Esophagus squamous epithelium (tissue), 5 donors: ENCODE measurements at regions not wholly inside any gene's neighbourhood (a gene's known extent, or its start where the extent isn't known, plus 50 kb on each side); places are given as distances from the start of the nearest gene placed in this dataset.

Source experiments
- DNase-seq: peaks from one replicate; lab custom pipeline; 2025; lab: John Stamatoyannopoulos, UW
- H3K27ac ChIP-seq, 4 donors: fragments of 200-600 bp; sonication (generic); one replicate each; pipeline ENCODE4 v1.5.1; 2016 to 2019; ENCODE audit warnings: mild to moderate bottlenecking in 1 of 4
- H3K27me3 ChIP-seq, 4 donors: fragments of 200-600 bp; sonication (generic); 1 replicate in 3 of 4; 2 replicates in 1 of 4; pipeline versions ENCODE4 v1.5.1 to v1.6.0; 2017 to 2021; ENCODE audit warnings: antibody characterized with exemption in 1 of 4
- H3K36me3 ChIP-seq, 3 donors: fragments of 200-600 bp; sonication (generic); one replicate each; pipeline ENCODE4 v1.5.1; 2016 to 2019
- H3K4me1 ChIP-seq, 3 donors: fragments of 200-600 bp; sonication (generic); one replicate each; pipeline ENCODE4 v1.5.1; 2017 to 2019
- H3K4me3 ChIP-seq, 4 donors: fragments of 200-600 bp; sonication (generic); 1 replicate in 3 of 4; 2 replicates in 1 of 4; pipeline ENCODE4 v1.5.1; 2016 to 2019; ENCODE audit warnings: mild to moderate bottlenecking in 2 of 4, moderate library complexity in 1 of 4
- H3K9me3 ChIP-seq, 3 donors: fragments of 200-600 bp; sonication (generic); one replicate each; pipeline ENCODE4 v1.5.1; 2016 to 2019
- POLR2A ChIP-seq, 4 donors: fragments of 450-650 bp; IDR thresholded peaks; one replicate each; pipeline ENCODE4 v1.6.1; 2017; ENCODE audit warnings: antibody characterized with exemption in 4 of 4, mild to moderate bottlenecking in 4 of 4, moderate library complexity in 3 of 4
- WGBS, 2 donors: methylation state at CpG; one replicate each; pipeline ENCODE4 v1.1.5; 2018; 5-methylcytosine and 5-hydroxymethylcytosine counted together
- intact Hi-C: fragments of 100-400 bp; cut with DNase I; formaldehyde crosslinking; loops from one replicate; pipeline ENCODE4 v1.15.0; 2022
- TF ChIP-seq, protein P1 (sequence below), 6 experiments: fragments of 450-650 bp in 4 of 6; fragments of 200-600 bp in 2 of 6; sonication (generic) in 2 of 6; IDR thresholded peaks; one replicate each; pipeline ENCODE4 v1.5.1; 2016 to 2019; ENCODE audit warnings: antibody characterized with exemption in 6 of 6, mild to moderate bottlenecking in 4 of 6, moderate library complexity in 4 of 6
- donor health status: DM: yes; HTN: yes; CAD: no.

DNA sequence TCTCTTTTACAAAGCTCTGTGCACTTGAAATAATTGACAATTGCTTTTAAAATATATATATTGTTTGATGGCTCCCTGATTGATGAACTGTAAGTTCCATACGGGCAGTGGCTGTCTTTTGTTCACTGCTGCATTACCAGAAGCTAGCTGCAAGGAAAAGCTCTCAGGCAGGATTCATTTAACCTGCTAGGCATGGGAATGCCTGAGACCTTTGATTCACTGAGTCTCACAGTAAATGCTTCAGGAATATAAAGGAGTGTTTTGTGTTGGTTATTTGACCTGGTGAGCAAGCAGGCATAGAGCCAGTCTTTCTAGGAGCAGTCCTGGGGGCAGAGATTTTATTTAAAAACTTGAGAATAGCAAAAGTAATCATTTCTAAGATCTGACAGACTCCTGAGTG is 193.2 kb upstream of the ITGA4 start:
- H3K27ac ChIP-seq = no peak overlapping the region
- intact Hi-C loops = no loop called here
- DNase-seq = no peak
- H3K27me3 ChIP-seq = no peaks in the 10 kb centered on the region
- no peaks in the 10 kb centered on the region for H3K4me1 ChIP-seq
- no peaks in the 10 kb centered on the region for H3K36me3 ChIP-seq
- no peak overlapping the region for H3K4me3 ChIP-seq
- no peaks in the 10 kb centered on the region for H3K9me3 ChIP-seq
- TF ChIP-seq, protein P1, sequence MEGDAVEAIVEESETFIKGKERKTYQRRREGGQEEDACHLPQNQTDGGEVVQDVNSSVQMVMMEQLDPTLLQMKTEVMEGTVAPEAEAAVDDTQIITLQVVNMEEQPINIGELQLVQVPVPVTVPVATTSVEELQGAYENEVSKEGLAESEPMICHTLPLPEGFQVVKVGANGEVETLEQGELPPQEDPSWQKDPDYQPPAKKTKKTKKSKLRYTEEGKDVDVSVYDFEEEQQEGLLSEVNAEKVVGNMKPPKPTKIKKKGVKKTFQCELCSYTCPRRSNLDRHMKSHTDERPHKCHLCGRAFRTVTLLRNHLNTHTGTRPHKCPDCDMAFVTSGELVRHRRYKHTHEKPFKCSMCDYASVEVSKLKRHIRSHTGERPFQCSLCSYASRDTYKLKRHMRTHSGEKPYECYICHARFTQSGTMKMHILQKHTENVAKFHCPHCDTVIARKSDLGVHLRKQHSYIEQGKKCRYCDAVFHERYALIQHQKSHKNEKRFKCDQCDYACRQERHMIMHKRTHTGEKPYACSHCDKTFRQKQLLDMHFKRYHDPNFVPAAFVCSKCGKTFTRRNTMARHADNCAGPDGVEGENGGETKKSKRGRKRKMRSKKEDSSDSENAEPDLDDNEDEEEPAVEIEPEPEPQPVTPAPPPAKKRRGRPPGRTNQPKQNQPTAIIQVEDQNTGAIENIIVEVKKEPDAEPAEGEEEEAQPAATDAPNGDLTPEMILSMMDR (IDR thresholded peaks at IDR 0.05) = no peak
- TF ChIP-seq POLR2A (IDR thresholded peaks at IDR 0.05) = no peak
- WGBS, 2 donors = 28 to 47% methylated on average over 1 of the region's 1 CpG

DNA sequence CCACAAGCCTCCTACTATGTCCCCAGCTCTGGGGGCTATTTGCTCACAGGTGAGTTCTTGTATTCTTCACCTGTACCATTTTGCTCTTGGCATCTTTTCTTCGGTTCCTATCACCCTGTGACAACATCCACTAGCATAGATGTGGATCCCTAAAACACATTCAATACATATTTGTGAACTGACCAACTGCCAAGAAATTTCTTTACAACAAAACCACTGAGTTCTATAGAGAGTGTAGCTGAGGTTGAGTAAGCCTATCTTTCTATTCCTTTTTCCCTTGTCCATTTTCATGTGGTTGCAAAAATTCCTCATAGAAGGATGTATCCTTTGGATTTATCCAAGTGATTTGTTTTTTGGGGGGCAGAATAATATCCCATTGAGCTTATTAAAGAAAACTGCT is 192.7 kb upstream of the ITGA4 start:
- Histone ChIP-seq H3K36me3 (no peaks in the 10 kb centered on the region), H3K27ac (no peak overlapping the region), H3K4me3 (no peak overlapping the region), H3K4me1 (no peaks in the 10 kb centered on the region), H3K9me3 (no peaks in the 10 kb centered on the region), H3K27me3 (no peaks in the 10 kb centered on the region)
- TF ChIP-seq POLR2A (IDR thresholded peaks at IDR 0.05) = no peak
- TF ChIP-seq, protein P1 (IDR thresholded peaks at IDR 0.05) = no peak
- intact Hi-C loops = no loop called here
- no peak for DNase-seq
- WGBS, 2 donors = 67 to 70% methylated on average over 1 of the region's 1 CpG

DNA sequence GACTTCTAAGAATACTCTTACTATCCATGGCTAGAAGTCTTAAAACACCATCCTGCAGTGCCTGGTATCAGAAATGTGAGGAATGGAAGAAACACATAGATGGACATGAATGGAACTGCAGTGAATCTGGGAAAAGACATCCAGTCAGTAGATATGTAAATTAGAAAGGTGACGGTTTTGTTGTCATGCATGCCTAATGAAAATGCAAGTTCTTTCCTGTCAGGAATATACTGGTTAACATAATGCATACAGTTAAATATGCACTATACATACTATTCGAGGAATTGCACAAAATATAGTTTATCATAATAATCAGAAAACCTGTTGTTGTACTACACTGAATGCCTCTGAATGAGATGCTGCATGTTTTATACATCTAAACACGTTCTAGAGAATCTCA is 190.6 kb upstream of the ITGA4 start:
- Histone ChIP-seq H3K4me3 (no peak overlapping the region), H3K4me1 (no peaks in the 10 kb centered on the region), H3K9me3 (no peaks in the 10 kb centered on the region), H3K27ac (no peak overlapping the region), H3K27me3 (no peaks in the 10 kb centered on the region), H3K36me3 (no peaks in the 10 kb centered on the region)
- no peak for DNase-seq
- intact Hi-C loops = no loop called here
- WGBS, 2 donors = 53 to 56% methylated on average over 3 of the region's 3 CpGs
- TF ChIP-seq, protein P1 (IDR thresholded peaks at IDR 0.05) = no peak
- no peak for TF ChIP-seq POLR2A (IDR thresholded peaks at IDR 0.05)

DNA sequence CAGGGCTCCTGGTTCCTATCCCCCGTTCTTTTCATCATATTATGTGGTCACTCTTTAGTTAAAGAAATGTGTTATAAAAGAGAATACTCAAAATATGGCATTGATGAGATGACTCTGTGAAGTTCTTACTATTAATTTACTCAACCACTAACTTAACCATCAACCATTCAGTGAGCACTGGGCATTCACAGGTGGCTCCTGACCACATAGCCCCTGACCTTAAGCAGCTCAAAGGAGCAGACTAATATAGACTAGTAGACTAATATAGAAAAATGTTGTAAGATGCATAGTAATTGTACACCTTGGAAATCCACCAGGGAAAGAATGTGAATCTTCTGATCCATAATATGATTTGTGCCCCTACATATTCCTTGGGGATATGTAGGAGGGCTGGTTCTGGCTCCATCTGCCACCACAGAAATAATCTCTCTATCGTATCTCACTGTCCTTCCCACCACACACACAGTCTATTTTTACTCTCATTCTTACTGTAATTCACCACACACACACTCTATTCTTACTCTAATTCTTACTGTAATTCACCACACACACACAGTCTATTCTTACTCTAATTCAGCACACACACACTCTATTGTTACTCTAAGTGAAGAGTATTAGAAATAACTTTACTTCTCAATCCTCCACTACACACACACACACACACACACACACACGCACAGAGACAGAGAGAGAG is 188.9 kb upstream of the ITGA4 start:
- Histone ChIP-seq H3K9me3 (no peaks in the 10 kb centered on the region), H3K4me1 (no peaks in the 10 kb centered on the region), H3K27ac (no peak overlapping the region), H3K27me3 (no peaks in the 10 kb centered on the region), H3K4me3 (no peak overlapping the region), H3K36me3 (no peaks in the 10 kb centered on the region)
- intact Hi-C loops = no loop called here
- WGBS, 2 donors = 68% methylated on average over 3 of the region's 3 CpGs
- DNase-seq = no peak
- TF ChIP-seq, protein P1 (IDR thresholded peaks at IDR 0.05) = no peak
- TF ChIP-seq POLR2A (IDR thresholded peaks at IDR 0.05) = no peak

DNA sequence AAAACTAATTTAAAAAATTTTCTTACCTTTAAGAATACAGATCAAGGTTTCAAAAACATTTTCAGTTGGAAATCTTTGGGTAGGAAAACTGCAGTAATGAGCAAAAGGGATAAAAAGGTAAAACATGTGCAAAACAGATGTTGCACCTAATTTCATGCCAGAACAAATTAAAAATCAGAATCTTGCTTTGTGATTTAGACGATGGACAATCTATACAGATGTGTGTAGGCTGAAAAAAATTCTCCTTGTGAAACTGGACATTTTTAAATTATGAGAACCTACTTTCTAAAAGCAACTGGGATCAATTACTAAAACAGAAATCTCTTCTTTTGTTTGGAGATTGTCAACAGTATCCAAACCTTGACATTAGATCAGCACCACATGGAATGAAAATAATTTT is 183.2 kb upstream of the ITGA4 start:
- TF ChIP-seq, protein P1 (IDR thresholded peaks at IDR 0.05) = no peak
- no peak for TF ChIP-seq POLR2A (IDR thresholded peaks at IDR 0.05)
- intact Hi-C loops = no loop called here
- 59 to 81% methylated on average over 1 of the region's 1 CpG for WGBS, 2 donors
- no peaks in the 10 kb centered on the region for H3K9me3 ChIP-seq
- no peak for DNase-seq
- no peak overlapping the region for H3K4me3 ChIP-seq
- H3K27ac ChIP-seq = no peak overlapping the region
- H3K36me3 ChIP-seq = no peaks in the 10 kb centered on the region
- no peaks in the 10 kb centered on the region for H3K27me3 ChIP-seq
- no peaks in the 10 kb centered on the region for H3K4me1 ChIP-seq
